EL (cell line): ENCODE measurements at regions not wholly inside any gene's neighbourhood (a gene's known extent, or its start where the extent isn't known, plus 50 kb on each side); places are given as distances from the start of the nearest gene placed in this dataset.

Experiments
- DNase-seq: peaks from one replicate; pipeline ENCODE4 v3.0.0-alpha.2; 2016

DNA sequence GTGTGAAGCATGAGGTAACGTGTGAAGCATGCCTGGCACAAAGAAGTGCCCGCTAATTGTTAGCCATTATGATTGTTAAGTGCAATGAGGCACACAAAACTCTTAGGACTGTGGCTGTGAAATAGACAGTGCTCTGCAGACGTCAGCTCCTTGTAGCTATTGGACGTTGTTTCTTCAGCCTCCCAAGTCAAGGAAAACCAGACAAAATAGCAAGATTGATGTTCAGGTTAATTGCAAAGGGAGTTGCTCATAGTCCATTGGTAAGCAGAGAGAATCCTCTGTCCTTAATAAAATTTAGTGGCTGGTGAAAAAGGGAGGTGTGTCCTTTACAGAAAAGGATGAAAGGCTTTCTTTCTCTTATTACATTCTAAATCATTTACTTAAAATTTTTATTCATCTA lies 54.6 kb upstream of the MBP start:
- no peak for DNase-seq

DNA sequence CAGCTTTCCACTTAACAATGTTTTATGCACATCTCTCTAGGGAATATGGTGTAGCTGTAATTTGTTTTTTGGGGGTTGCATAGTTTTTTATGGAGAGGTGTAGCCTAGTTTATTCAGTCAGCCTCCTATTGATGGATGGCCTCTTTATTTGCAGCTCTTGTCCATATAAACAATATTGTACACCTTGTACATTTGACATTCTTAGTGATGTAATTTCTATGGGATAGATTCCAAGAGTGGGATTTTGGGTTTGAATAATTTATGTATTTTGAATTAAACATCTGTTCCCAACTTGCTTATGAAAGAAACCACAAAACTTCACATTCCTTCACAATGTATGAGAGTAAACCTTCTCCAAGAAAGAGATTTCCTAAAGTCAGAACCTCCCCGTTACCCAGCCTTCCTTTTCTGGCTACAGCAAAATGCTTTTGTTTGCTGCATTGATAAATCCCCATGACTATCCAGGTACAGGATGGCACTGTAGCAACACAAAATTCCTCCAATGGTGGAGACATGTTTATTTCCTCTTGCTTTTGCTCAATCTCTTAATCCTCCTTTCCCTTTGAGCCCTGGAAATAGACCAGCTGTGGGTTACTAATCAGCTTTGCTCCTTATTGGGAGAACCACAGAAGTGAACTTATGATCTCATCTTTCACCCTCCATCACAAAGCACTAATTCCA lies 58.4 kb upstream of the GALR1 start:
- peak; percentile 12 for DNase-seq

DNA sequence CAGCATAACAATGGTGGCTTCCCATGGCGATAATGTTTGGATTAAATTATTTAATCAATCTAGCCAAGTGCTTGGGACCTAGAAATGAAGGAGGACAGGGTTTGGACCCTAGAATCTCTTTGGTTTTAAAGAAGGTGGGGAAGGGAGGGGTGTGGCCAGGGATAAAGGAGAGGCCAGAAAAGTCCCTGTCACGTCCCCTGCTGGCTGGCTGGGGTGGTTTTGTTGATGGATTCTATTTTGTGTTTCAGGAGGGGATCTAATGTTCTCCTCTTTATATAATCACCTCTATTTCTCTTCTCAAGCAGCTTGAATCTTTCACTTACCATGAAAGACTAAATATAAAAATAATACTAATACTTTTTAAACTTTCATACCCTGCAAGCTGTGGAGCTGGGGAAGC lies 52.6 kb upstream of the GALR1 start:
- peak; percentile 6 for DNase-seq

DNA sequence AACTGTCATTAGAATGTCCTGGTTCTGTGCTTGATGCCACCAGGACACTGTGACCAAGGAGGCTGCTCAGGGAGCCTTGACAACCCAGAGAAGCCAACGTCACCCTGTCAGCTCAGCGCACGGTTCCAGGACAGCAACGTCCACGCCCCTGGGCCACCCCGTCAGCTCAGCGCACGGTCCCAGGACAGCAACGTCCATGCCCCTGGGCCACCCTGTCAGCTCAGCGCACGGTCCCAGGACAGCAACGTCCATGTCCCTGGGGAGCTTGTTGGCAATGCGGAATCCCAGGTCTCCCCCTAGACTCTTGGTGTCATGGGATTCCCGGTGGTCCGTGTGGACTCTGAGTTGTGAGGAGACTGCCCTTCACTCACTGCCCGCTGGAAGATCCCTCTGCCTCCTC lies 51.0 kb upstream of the GALR1 start:
- no peak for DNase-seq

DNA sequence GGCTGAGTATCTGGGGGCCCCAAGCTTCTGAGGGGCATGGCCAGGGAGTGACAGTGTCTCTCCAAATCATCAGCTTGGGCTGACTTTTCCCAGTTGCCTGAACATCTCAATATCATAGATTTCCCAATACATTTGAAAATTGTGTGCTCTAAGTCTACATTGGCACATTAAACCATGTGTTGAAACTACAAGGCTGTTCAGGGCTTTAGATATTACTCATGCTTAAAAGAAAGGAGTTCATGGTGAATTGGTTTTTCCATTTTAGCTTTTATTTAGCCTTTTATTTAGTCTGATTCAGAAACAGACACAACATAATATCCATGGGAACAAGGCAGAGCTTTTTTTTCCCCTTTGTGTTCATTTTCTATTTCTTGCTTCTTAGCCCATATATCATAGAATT lies 49.9 kb upstream of the GALR1 start:
- no peak for DNase-seq
